Osteocyte (in vitro differentiated cells): ENCODE measurements at regions not wholly inside any gene's neighbourhood (a gene's known extent, or its start where the extent isn't known, plus 50 kb on each side); places are given as distances from the start of the nearest gene placed in this dataset.

Source experiments
- DNase-seq: peaks from one replicate; pipeline ENCODE4 v3.0.0; 2021; ENCODE audit warnings: mixed read lengths; ENCODE audit not compliant: unreplicated experiment; ENCODE audit errors: extremely low spot score
- H3K27ac Mint-ChIP-seq: one replicate; pipeline ENCODE4 v1.8.0; 2021; ENCODE audit warnings: mild to moderate bottlenecking, mixed read lengths; ENCODE audit not compliant: unreplicated experiment
- H3K27me3 Mint-ChIP-seq: one replicate; pipeline ENCODE4 v1.8.0; 2021; ENCODE audit warnings: mixed read lengths; ENCODE audit not compliant: unreplicated experiment
- H3K36me3 Mint-ChIP-seq: one replicate; pipeline ENCODE4 v1.8.0; 2021; ENCODE audit warnings: mixed read lengths; ENCODE audit not compliant: unreplicated experiment
- H3K4me1 Mint-ChIP-seq: one replicate; pipeline ENCODE4 v1.8.0; 2021; ENCODE audit warnings: mixed read lengths; ENCODE audit not compliant: unreplicated experiment
- H3K4me3 Mint-ChIP-seq: one replicate; pipeline ENCODE4 v1.8.0; 2021; ENCODE audit warnings: mild to moderate bottlenecking, moderate library complexity, mixed read lengths; ENCODE audit not compliant: unreplicated experiment
- H3K9me3 Mint-ChIP-seq: one replicate; pipeline ENCODE4 v1.8.0; 2021; ENCODE audit warnings: mixed read lengths; ENCODE audit not compliant: unreplicated experiment
- TF ChIP-seq, protein P1 (sequence below): fragments of 200-600 bp; sonication (generic); IDR thresholded peaks from 2 replicates; pipeline ENCODE4 v1.5.0; 2021; ENCODE audit warnings: antibody characterized with exemption, mild to moderate bottlenecking, moderate library complexity

DNA sequence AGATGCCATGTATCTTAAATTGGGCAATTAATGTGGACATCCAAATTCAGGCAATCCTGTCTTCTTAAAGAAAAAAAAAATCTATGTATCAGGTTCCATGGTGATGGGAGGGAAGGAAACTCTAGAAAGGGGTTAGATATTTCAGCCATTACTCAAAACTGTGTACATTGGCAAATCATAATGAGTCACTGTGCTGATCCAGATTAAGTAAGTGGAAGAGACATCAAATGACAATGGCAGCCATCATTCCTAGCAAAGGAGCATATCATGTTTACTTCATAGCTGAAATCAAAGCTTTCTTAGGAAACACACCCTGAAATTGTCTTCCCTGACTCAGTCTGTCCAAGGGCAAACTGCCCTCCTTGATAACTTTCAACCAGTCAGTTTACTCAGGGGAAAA, 713.3 kb upstream of the GBE1 start:
- H3K36me3 Mint-ChIP-seq: no peaks in the 10 kb centered on the region
- no peaks in the 10 kb centered on the region for H3K27me3 Mint-ChIP-seq
- no peaks in the 10 kb centered on the region for H3K9me3 Mint-ChIP-seq
- TF ChIP-seq, protein P1, sequence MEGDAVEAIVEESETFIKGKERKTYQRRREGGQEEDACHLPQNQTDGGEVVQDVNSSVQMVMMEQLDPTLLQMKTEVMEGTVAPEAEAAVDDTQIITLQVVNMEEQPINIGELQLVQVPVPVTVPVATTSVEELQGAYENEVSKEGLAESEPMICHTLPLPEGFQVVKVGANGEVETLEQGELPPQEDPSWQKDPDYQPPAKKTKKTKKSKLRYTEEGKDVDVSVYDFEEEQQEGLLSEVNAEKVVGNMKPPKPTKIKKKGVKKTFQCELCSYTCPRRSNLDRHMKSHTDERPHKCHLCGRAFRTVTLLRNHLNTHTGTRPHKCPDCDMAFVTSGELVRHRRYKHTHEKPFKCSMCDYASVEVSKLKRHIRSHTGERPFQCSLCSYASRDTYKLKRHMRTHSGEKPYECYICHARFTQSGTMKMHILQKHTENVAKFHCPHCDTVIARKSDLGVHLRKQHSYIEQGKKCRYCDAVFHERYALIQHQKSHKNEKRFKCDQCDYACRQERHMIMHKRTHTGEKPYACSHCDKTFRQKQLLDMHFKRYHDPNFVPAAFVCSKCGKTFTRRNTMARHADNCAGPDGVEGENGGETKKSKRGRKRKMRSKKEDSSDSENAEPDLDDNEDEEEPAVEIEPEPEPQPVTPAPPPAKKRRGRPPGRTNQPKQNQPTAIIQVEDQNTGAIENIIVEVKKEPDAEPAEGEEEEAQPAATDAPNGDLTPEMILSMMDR: no peak
- H3K4me1 Mint-ChIP-seq: peaks cover 6% of the 10 kb centered on the region
- no peak overlapping the region for H3K27ac Mint-ChIP-seq
- H3K4me3 Mint-ChIP-seq: no peak overlapping the region
- DNase-seq: no peak

DNA sequence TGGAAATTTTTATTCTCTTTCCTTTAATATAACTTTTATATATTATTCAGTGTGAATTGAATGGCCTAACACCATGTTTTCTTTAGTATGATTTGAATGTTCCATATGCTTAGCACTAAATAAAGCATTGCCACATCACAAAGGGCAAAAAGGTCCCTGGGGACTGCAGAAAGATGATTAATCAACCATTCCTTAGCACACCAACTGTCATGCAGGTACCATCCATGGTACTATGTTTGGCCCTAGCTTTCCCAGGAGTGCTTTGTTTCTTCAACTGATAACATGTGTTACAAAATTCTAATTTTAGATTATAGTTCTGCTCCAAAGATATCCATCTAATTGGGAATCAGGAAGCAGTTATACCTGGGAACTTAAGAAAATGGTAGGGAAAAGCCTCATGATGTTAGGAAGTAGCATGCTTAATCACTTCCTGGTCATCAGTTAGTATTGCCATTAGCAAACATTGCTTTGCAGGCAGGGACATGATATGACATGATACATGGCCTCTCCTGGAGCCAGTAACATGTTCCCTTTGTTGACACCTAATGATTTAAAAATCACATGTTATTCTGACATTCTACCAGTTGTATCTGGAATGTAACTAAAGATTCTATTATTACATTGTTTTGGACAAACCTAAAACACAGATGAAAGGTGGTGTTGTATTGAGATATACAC, 712.6 kb upstream of the GBE1 start:
- Mint-ChIP-seq H3K4me1 (peaks cover 6% of the 10 kb centered on the region), H3K27me3 (no peaks in the 10 kb centered on the region), H3K27ac (no peak overlapping the region), H3K9me3 (no peaks in the 10 kb centered on the region), H3K36me3 (no peaks in the 10 kb centered on the region), H3K4me3 (no peak overlapping the region)
- DNase-seq: no peak
- TF ChIP-seq, protein P1: no peak

DNA sequence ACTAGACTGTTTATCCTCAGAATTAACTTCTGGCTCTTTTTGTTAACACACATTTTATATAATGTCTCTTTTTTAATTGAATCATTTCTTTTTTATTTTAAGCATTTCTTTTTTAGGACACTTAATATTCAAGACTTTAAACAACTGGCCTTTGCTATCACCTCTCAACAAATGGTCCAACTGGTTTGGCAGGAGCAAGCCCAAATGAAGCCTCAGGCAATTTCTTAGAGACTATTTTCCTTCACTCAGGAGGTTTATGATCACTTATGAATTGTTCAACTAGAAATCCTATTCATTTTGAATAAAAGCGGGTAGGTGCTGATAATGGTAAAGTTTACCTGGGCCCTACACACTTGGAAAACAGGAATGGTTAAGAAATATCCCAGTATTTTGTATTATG, 705.6 kb upstream of the GBE1 start:
- H3K4me3 Mint-ChIP-seq: no peak overlapping the region
- H3K9me3 Mint-ChIP-seq: no peaks in the 10 kb centered on the region
- TF ChIP-seq, protein P1: no peak
- no peaks in the 10 kb centered on the region for H3K27me3 Mint-ChIP-seq
- no peak for DNase-seq
- no peak overlapping the region for H3K27ac Mint-ChIP-seq
- peaks cover 3% of the 10 kb centered on the region for H3K4me1 Mint-ChIP-seq
- H3K36me3 Mint-ChIP-seq: no peaks in the 10 kb centered on the region

DNA sequence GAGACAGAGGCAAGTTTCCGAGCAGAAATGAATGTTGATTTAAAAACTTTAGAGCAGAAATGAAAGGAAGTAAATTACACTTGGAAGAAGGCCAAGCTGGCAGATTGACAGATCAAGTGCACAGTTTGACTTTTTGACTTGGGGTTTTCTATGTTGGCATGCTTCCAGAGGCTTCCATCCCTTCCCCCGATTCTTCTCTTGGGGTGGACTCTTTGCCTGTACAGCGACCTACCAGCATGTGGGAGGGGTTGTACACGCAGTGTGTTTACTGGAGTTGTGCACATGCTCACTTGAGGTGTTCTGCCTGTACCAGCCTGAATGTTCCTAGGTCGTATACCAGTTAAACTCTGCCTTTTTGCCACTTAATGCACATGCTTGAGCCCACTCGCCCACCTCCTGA, 701.5 kb upstream of the GBE1 start:
- Mint-ChIP-seq H3K9me3 (no peaks in the 10 kb centered on the region), H3K36me3 (no peaks in the 10 kb centered on the region), H3K27ac (no peak overlapping the region), H3K4me1 (peaks cover 3% of the 10 kb centered on the region), H3K27me3 (peaks cover 8% of the 10 kb centered on the region), H3K4me3 (no peak overlapping the region)
- TF ChIP-seq, protein P1: no peak
- DNase-seq: no peak

DNA sequence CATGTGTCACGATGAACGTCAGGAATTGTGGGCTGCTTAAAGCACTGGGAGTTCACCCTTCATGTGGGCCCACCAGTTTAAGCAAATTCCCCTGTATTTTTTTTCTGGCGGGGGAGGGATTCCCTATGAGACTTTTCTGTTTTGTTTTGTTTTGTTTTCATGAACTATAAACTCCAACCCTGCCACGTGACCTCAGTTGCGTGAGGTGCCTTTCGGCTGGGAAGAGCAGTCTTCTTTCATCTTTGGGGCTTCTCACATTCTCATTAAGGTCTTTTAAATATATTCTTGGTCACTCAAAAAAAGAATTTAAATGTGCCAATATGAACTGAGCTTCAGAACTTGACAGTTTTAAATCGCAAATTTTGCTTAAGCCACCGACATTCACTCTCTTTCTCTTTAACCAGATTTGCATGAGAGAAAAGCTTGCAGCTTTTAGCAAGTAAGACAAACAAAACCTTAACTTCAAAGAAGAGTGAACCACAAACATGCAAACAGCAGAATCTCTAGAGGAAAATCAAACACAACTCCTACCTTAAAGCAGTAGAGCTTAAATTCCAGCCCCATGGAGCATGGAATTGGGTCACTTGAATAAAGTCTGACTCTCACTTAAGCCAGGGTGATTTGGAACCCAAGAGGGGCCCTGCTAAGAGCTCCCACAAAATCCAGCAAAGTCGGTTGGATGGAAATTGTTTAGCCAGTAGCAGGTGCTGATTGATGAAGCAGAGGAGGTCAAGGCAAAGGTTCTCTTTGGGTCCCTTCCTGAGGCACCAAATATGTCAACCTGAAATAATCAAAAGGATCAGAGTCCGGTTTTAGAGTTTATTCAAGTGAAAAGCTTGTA, 699.8 kb upstream of the GBE1 start:
- no peak for DNase-seq
- H3K27ac Mint-ChIP-seq: no peak overlapping the region
- no peaks in the 10 kb centered on the region for H3K36me3 Mint-ChIP-seq
- no peak overlapping the region for H3K4me3 Mint-ChIP-seq
- TF ChIP-seq, protein P1: no peak
- no peaks in the 10 kb centered on the region for H3K9me3 Mint-ChIP-seq
- peaks cover 8% of the 10 kb centered on the region for H3K27me3 Mint-ChIP-seq
- H3K4me1 Mint-ChIP-seq: peaks cover 3% of the 10 kb centered on the region
